HG02870 (cell line): ENCODE measurements at regions not wholly inside any gene's neighbourhood (a gene's known extent, or its start where the extent isn't known, plus 50 kb on each side); places are given as distances from the start of the nearest gene placed in this dataset.

Experiments used
- ATAC-seq: cut with Tn5 transposase; IDR thresholded peaks from one replicate; pipeline ENCODE4 v1.9.1; 2021; ENCODE audit warnings: mild to moderate bottlenecking, moderate library complexity; ENCODE audit not compliant: unreplicated experiment

DNA sequence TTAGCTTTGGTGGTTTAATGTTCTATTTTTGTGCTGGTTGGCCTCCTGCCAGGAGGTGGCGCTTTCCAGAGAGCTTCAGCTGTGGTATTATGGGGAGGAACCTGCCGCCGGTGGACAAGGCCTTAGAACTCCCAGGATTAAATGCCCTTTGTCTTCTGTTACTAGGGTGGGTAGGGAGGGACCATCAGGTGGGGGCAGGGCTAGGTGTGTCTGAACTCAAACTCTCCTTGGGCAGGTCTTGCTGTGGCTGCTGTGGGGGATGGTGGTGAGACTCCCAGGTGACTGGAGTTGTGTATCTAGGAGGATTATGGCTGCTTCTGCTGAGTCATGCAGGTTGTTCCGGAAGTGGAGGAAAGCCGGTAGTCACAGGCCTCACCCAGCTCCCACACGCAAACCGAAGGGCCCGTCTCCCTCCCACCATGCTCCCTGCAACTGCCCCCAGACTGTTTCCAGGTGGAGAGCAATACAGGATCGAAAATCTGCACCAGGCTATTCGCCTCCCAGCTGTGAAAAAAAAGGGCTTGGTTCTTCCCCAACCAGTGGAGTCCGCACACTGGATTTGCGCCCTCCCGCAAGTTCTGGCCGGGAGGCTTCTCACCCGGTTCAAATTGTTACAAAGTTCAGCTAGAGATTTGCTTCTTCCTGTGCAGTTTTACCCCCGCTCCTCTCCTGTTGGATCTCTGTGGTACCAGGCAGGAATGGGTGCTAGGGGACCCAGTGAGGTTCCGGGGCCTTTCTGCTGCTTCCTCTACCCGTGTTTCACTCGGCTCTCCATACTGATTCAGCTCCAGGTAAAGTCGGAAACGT lies 220.5 kb downstream of the CENPF start:
- ATAC-seq: no peak

DNA sequence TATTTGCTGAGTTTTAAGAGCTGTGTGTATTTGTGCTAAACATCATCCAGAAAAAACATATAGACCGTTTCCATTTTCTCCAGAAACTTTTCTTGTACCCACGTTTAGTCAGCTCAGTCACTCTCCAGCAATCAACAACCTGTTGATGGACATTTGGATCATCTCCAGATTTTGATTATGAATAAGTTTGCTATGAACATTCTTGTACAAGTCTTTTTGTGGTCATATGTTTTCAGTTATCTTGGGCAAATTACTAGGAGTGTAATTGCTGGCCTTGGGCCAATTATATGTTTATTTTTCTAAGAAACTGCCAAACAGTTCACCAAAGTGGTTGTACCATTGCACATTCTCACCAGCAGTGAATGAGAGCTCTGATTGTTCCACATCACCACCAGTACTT lies 221.8 kb downstream of the CENPF start:
- no peak for ATAC-seq

DNA sequence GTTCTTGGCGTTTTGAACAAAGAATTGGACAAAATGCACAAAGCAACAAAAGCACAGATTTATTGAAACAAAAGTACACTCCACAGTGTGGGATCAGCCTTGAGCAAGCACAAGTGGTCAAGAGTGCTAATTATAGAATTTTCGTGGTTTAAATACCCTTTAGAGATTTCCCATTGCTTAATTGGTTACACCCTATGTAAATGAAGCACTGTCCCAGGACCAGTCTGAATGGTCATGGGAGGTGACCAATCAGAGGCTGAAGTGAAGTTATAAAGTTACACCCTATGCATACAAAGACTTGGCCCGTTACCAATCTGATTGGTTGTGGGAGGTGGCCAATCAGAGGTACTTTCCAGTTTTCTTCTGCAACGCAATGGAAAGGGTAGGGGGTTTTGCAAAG lies 223.6 kb downstream of the CENPF start:
- no peak for ATAC-seq

DNA sequence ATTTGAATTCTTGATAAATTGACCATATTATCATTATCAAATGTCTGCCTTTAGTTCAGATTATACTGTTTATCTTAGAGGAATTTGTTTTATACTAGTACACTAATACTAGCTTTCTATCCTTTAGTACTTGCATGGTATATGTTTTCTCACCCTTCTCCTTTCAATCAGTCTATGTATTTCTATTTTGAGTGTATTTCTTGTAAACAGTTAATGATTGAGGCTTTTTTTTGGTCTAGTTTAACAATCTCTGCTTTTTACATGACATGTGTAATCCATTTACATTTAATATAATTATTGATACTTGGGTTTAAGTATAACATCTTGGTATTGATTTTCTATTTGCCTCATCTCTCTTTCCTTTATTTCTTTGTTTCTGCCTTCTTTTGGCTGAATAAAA lies 224.9 kb downstream of the CENPF start:
- no peak for ATAC-seq

DNA sequence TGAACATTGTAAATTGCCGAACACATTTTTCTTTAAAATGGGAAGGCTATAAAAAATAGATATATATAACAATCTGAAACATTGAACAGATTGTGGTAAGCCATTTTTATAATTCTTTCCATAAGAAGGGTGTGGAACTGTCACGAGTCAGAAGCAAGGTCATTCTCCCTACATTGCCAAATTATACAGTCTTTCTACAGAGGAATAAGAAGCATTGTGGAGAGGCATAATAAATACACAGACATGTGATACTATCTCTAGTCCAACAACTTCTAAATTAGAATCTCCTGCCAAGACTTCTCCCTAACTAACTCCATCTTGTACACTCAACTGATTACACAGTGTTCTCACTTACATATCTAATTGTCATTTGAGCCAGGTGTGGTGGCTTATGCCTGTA lies 227.9 kb downstream of the CENPF start:
- no peak for ATAC-seq

DNA sequence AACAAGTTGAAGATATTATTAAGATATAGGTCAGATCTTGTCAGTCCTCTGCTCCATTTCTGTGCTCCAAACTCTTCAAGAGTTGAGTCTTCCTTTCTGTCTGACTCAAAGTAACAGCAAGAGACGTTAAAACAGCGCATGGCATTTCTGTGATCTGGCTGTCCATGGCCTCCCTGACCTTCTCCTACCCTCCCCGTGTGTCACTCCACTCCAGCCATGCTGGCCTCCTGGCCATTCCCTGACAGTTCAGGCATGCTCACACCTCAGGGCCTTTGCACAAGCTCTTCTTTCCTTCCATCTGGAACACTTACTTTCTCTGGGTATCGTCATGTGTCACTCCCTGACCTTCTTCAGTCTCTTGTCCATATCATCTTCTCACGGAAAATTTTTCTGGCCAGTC lies 229.0 kb downstream of the CENPF start:
- ATAC-seq: no peak

DNA sequence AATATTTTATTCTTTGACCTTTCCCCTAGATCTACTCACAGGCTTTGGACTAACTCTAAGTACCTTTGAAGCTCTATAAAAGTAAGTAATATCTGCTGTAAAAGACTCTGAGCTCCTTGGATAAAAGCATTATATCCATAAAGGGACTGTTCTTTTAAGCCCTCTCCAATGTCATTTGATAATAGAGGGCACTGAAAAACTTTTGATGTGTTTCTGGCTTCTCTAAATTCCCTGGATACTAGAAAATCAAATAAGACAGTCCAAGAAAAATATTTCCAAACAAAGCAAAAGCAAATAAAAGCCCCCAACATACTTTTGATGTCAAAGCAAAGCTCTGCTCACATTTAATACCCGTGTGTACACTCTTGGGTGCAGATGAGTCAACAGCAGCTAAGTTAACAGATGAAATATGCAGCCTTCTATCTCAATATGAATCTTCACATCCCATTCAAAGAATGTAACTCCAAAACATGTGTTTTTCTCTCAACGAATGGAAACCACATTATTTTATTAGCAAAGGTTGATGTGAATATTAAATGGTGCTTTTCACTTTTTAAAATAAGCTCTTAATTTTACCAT lies 230.3 kb downstream of the CENPF start:
- no peak for ATAC-seq

DNA sequence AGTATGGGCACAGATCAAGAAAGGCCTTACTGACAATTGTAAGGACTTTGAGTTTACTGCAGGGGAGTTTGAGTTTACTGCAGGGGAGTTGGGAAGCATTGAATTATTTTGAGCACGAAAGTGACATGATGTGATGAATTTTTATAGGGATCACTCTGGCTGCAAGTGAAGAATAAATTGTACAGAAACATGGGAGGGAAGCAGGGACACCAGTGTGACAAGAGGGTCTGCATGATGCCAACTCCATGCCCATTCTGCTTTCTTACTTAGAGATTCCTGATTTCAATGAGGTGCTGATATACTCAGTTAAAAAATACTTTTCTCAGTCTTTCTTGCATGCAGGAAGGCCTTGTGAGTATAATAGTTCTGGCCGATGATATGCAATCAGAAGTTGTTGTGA lies 234.4 kb downstream of the CENPF start:
- no peak for ATAC-seq

DNA sequence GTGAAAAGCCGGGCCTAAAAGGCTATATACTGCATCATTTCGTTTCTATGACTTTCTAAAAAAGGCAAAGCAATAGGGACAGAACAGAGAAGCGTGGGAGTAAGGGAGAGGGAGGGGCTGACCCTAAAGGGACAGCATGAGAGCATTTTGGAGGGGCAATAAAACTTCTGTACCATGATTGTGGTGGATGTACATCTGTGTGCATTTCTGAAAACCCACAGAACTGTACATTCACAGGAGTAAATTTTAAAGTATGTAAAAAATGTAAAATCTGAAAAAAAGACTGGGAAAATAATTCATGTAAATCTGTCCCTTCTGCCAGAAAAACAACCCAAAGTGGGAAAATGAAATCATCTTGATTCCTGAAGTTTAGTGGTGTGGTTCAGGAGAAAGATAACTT lies 235.4 kb downstream of the CENPF start:
- ATAC-seq: no peak

DNA sequence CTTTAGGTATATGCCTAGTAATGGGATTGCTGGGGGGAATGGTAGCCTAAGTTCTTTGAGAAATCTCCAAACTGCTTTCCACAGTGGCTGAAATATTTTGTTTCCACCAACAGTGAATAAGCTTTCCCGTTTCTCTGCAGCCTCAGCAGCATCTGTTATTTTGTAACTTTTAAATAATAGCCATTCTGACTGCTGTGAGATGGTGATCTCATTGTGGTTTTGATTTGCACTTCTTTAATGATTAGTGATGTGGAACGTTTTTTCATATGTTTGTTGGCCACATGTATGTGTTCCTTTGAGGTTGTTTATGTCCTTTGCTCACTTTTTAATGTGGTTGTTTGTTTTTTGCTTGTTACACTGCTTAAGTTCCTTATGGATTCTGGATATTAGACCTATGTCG lies 237.4 kb downstream of the CENPF start:
- ATAC-seq: no peak

DNA sequence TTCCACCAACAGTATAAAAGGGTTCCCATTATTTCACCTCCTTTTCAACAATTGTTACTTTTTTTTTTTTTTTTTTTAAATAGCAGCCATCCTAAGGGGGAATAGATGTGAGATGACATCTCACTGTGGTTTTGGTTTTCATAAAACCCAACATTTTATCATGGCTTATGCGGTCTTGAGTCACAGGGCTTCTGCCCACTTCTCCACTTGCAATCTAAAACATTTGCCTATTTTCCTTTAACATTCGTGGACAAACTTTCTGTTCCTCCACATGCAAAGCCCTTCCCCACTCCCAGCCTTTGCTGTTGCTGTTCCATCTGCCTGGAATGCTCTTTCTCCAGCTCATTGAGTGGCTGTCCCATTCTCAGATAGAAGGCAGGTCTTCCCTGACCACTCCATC lies 239.7 kb upstream of the KCNK2 start:
- ATAC-seq: no peak

DNA sequence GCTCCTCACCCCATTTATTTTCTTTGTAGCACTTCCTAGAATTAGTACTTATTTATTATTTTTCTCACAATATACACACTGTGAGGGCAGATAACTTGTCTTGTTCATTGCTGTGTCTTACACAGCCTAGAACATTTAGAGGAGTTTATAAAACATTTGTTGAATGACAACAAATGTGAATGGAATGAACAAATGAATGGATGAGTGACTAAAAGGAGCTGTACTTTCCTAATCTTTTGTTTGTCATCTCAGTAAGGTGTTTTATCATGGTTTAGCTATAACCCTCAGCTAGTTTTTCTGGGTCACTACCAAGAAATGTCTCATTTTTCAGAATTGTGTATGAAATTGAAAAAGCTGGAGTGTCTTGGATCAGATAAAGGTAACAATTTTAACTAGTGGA lies 239.3 kb upstream of the KCNK2 start:
- no peak for ATAC-seq

DNA sequence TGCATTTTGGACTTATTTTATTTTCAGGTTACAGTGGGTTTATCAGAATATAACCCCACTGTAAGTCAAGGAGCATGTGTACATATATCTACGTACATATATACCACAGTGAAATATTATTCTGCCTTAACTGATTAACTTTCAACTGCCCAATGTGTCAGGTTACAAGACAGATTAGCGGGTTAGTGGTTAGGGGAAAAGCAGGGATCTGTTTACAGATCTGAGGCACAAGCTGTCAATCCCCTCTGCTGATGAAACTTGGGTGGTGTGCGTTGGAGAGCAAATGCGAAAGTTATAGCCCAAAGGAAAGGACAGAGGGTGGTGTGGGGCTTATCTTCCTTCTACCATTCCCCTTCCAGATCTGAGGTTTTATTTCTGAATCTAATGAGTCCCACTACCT lies 238.2 kb upstream of the KCNK2 start:
- no peak for ATAC-seq

DNA sequence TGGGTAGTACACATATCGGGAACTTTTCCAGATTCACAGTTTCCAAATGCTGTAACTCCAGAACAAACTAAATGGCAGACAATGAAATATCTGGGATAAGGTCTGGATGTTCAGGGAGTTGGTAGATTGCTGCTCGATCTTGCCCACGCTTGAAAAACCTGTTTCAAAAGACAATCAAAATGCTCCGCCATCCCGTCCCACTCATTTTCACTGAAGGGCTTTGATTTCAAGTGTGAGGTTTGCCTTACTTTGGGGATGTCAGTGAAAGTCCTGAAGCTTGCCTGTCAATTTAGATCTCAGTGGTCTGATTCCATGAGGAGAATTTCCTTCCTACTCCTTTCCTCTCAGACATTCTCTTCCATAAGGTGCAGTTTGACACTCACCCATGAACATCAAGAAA lies 236.3 kb upstream of the KCNK2 start:
- no peak for ATAC-seq

DNA sequence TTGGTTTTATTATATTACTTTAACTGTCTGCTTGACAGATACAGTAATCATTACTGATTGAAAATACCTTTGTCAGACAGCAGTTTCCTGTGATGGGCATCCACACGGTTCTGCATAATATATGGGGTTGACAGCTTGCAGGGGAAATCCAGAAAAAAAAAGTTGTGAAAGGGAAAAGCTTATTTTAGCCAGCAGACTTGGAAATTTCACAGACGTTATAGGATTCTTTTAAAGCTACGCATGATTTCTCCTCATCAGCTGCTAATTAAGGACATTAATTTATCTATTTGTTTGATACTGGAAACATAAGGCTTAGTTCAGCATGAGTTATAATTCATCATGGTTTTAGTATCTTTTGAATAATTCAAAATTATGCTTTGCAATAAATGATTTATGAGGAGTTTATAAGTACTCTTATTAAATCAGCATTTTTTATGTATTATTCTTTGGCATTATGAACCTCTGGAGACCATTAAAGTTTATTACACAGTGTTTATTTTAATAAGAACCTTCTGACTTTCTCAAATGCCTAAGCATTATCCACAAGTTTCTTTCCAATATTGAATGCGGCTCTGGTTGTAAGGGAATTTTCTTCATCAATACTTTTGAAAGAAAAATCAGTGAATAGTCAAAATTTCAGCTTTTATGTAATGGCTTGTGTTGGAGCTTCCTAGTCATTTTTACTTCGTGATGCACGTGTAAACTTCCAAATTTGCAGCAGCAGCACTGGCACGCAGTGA lies 235.3 kb upstream of the KCNK2 start:
- ATAC-seq: no peak

DNA sequence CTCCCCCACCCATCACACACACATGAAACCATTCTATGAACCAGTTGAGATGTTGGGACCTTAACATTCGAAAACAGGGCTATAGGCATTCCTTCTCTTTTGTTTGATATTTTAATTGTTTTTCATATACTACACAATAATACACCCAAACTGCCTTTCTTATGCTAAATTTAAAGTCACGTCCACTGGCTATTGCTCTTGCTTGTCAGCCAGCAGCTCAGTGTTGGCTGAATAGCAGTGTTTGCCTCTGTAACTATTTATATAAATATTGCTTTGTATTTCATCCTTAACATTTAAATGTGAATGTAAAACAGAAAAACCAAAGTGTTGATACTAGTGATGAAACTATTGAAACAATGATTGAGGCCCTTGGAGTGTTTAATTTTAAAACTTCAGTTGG lies 234.4 kb upstream of the KCNK2 start:
- ATAC-seq: no peak

DNA sequence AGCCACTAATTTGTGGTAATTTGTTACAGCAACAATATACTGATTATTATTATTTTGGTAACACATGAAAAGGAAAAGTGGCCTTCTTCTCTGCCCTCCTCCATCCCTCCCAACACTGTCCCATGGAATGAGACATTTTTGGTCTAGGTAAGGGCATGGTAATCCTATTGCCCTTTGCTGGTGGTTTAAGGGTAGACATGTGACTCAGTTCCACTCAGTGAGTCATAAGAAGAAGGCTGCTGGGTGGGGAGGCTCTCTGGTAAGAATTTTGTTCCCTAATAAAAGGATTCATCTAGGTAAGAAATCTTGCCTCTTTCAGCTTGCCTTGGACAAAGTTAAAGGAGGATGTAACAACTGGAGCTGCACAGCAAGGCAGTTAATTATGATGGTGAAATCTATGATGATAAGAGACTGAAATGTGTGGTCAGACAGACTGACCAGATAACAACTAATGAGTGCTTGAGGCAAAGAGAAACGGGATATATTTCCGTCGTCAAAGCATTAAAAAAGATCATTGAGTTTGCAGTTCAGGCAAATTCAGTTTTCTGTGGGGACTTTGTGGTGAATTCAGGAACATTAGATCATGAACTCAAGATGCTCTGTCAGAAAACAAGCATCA lies 232.0 kb upstream of the KCNK2 start:
- ATAC-seq: no peak

DNA sequence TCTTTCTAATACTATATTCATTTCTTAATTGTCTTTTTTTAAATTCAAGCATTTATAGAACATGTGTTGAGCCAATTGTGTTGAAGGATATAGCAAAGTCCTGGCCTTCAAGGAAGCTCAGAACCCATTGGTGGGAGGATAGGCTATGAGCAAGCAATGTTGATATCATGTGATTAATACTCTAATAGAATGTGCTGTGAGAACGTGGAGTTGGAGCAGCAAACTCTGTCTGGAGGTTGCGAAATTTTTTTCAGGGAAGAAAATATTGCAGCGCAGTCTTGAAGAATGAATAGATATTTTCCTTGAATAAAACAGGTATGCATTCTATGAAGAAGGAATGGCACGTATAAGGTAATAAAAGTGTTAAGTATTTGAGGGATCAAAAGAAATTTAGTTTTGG lies 229.2 kb upstream of the KCNK2 start:
- no peak for ATAC-seq

DNA sequence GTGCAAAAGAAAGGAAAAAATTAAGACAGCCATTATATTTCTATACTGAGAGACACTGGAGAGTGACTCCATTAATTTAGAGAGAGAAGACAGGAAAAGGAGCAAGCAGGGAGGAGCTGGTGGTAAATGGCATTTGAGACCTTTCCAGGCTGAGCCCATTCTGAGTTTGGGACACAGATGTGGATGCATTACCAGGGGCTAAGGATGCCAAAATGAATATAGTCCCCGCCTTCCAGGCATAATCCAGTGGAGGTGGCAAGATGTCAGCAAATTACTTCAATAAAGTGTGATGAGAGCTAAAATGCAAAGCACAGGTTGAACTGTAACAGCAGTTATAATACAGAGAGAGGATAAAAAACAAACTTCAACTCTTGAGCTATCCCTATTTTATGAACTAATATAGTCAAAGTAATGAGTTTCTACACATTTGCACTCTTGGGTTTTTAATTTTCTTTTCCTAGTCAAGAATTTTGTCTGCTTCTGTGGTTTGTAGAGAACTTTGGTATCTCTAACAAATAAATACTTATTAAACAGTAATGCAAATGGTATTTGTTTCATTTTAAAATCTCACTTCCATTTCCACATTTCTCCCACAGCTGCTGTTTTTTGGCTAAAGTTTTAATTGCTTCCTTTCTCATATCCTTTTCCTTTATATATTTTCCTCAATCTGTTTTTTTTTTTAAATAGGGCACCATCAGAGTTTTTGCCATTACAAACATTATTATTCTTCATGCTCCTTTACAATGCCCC lies 228.2 kb upstream of the KCNK2 start:
- no peak for ATAC-seq

DNA sequence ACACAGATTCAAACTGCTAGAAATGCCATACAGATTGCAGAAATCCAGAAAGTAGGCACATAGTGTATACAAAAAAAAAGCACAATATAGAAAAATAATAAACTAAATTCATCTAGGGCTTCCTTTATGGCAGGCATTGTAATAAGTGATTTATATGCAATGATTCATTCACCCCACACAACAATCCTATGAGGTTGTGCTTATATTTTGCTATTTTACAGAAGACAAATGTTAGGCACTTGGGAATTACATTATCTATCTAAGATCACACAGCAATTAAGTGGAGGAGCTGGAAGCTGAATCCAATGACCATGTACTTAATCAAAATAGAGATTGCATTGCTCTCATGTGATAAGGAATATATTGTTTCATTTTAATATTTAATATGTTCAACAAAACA lies 225.7 kb upstream of the KCNK2 start:
- ATAC-seq: no peak

DNA sequence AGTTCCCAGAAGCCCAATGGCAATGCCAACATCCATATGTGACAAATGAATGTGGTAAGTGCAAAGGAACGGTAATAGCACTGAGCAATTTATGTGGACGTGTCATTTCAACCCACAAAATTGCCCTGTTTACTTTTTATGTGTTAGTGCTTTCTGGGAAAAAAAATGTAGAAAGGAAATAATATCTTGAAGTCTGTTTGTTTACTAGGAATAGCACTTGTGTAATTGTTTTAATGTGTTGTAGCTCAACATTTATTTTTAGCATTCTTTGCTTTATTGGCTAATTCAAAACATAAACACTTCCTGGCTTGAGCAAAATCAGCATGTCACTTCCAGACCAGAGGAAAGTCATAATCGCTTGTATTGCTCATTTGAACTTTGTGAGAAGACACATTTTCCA lies 224.8 kb upstream of the KCNK2 start:
- no peak for ATAC-seq
